Astrocyte of the spinal cord (primary cell): ENCODE measurements at regions not wholly inside any gene's neighbourhood (a gene's known extent, or its start where the extent isn't known, plus 50 kb on each side); places are given as distances from the start of the nearest gene placed in this dataset.
A peak's percentile ranks its signal among the peaks of the same experiment; 100 is the strongest.

ENCODE experiments used
- DNase-seq: peaks from one replicate; pipeline ENCODE4 v3.0.0; 2011; ENCODE audit warnings: low read depth, low spot score
- H3K4me3 ChIP-seq: 2 replicates; pipeline ENCODE4 v1.5.1; 2011; ENCODE audit warnings: low read depth, mild to moderate bottlenecking, low read length, moderate library complexity
- in situ Hi-C: cut with HindIII; loops from 2 replicates; pipeline ENCODE4 v1.10.0; 2017; ENCODE audit warnings: low sequenced_read_pairs
- TF ChIP-seq, protein P1 (sequence below): IDR thresholded peaks from 2 replicates; pipeline ENCODE4 v1.5.1; 2012; ENCODE audit warnings: low read depth, mild to moderate bottlenecking, low read length, inconsistent platforms

DNA sequence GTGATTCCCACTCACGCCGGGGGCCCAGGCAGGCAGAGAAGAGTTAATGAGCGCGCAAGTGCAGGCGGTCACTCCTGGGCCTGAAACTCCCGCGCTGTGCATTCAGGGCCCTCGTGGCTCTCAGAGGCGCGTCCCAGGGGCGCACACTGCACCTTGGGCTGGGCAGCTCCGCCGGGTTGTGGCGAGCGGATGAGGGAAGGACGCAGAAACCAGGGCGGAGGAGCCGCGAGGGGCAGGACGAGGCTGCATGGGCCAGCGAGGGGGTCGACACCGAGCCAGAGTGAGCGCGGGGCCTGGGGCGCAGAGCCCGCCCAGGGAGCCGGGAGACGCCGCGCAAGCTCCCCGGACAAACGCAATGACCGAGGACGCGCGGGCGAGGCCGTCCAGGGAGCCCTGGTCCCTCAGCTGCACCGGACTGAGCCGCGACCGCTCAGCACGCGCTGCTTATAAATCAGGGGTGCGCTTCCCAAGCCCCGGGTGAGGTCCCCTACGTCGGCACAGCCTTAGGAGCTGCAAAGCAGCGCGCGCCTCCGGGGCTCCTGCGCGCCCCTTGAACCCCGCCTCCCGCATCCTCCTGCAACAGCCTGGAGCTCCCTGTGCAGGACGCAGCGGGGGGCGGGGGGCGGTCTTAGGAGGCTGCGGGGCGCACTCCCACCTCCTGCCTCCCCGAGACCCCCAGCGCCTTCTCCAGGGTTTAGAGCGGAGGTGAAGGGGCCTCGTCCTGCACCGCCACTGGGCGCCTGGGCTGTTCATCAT lies 180.2 kb upstream of the ALKAL2 start:
- DNase-seq = no peak
- TF ChIP-seq, protein P1, sequence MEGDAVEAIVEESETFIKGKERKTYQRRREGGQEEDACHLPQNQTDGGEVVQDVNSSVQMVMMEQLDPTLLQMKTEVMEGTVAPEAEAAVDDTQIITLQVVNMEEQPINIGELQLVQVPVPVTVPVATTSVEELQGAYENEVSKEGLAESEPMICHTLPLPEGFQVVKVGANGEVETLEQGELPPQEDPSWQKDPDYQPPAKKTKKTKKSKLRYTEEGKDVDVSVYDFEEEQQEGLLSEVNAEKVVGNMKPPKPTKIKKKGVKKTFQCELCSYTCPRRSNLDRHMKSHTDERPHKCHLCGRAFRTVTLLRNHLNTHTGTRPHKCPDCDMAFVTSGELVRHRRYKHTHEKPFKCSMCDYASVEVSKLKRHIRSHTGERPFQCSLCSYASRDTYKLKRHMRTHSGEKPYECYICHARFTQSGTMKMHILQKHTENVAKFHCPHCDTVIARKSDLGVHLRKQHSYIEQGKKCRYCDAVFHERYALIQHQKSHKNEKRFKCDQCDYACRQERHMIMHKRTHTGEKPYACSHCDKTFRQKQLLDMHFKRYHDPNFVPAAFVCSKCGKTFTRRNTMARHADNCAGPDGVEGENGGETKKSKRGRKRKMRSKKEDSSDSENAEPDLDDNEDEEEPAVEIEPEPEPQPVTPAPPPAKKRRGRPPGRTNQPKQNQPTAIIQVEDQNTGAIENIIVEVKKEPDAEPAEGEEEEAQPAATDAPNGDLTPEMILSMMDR = no peak
- in situ Hi-C loops = no loop called here
- no peak overlapping the region for H3K4me3 ChIP-seq

DNA sequence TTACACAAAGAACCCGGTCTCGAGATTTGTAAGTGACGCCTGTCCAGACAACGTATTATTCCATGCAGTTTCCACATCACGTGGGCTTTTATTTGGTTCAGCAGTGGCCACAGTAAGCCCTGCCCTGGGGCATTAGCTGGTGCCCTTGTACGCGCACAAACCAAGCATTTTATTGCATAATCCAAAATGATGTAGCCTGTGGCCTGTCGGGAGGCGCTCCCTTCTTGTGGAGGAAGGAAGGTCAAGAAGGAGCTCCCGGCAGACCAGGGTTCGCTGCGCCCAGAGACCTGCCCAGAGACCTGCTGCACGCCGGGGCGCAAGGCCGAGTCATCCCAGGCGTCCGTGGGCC lies 179.6 kb upstream of the ALKAL2 start:
- no peak overlapping the region for H3K4me3 ChIP-seq
- DNase-seq = no peak
- in situ Hi-C loops = no loop called here
- TF ChIP-seq, protein P1 = no peak

DNA sequence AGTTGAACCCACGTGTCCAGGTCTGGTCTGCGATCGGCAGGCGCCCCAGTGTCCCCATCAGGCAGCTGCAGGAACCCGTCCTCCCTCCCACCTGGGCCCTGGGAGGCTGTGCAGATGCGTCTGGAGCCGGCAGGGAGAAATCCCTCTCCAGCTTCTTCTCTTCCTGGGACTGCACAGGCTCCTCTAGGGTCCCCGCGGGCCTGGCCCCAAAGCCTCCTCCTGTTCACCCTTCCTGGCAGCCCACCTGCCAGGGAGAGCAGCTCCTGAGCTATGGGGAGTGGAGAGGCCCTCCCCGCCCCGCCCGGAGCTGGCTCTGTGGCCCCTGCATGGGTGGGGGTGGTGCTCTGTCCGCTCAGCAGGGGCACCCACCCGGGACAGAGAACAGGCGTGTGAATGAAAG lies 179.2 kb upstream of the ALKAL2 start:
- H3K4me3 ChIP-seq = no peak overlapping the region
- DNase-seq = no peak
- TF ChIP-seq, protein P1 = no peak
- in situ Hi-C loops = no loop called here

DNA sequence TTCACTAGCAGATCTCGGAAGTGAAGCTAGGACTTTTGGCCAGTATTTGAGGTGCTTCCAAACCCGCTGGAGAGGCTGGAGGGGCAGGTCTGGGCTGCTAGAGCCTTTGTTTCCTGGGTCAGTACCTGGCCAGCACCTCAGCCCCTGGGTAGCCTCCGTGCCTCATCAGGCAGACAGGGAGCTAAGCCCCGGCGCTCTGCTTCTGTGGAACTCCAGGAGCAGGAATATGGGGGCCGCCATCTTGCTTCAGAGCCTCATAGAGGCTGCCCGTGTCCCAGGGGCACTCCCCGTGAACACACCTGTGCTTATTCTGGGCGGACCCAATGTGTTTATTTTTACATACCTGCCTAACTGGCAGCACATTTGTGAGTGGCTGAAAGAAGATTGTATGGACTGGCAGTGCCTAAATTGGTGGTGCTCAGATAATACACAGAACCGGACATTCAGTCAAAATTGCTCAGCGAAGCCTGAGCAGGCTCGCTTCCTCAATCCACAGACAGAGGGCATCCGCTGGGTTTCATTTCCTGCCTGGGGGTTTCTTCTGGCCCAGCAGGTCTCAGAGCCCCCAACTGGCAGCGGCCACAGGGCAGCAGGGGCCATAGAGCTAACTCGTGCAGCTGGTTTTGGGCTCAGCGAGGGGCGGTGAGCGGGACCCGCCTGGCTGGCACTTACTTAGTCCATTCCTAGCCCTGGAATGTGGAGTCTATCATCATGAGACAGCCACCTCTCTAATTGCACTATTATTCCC lies 176.8 kb upstream of the ALKAL2 start:
- in situ Hi-C loops = no loop called here
- DNase-seq = no peak
- H3K4me3 ChIP-seq = no peak overlapping the region
- TF ChIP-seq, protein P1 = no peak

DNA sequence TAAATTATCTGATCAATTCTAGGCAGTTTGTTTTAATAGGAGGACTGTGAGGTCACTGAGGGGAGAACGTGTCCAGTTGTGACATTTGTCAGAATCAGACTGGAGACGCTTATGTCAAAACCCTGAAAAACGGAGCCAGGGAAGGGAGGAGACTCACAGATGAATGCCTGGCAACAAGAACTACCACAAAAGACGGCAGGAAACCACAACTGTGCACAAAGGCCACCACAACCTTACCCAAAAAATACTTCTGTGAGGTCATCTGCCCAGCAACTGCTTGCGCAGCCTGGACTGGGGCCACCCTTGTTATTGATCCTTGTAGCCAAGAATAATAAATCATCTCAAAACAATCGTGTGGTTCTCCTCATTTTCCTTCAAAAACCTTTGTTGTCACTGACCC lies 173.0 kb upstream of the ALKAL2 start:
- H3K4me3 ChIP-seq = no peak overlapping the region
- DNase-seq = peak; percentile 39
- in situ Hi-C loops = no loop called here
- TF ChIP-seq, protein P1 = no peak

DNA sequence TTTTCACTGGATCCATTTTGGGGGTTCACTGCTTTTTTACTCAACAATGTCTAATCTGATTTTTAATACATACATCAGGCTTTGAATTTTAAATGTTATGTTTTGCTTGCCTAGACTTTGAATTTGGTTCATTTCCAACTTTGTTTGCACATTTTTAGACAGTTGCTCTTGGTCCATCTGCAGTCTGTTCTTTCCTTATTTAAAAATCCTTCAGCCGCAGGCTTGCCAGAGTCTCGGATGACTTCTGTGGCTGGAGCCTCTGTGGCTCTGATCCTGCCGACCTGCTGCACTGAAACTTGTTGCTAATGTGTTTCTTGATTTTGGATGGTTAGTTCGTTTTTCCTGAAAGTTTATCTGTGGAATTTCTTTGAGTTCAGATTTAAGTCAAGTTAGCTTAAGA lies 172.0 kb upstream of the ALKAL2 start:
- DNase-seq = no peak
- TF ChIP-seq, protein P1 = no peak
- in situ Hi-C loops = no loop called here
- no peak overlapping the region for H3K4me3 ChIP-seq
